HG02571 (cell line): ENCODE measurements at regions not wholly inside any gene's neighbourhood (a gene's known extent, or its start where the extent isn't known, plus 50 kb on each side); places are given as distances from the start of the nearest gene placed in this dataset.

Experiments
- ATAC-seq: cut with Tn5 transposase; IDR thresholded peaks from one replicate; pipeline ENCODE4 v1.9.1; 2021; ENCODE audit warnings: mild to moderate bottlenecking, moderate library complexity; ENCODE audit not compliant: unreplicated experiment

GRCh38 chr2:147792966-147793617, 51.7 kb upstream of the ACVR2A start:
- ATAC-seq = no peak

GRCh38 chr2:147790580-147790979, 54.2 kb upstream of the ACVR2A start:
- no peak for ATAC-seq

GRCh38 chr2:147789720-147790119, 55.1 kb upstream of the ACVR2A start:
- no peak for ATAC-seq

GRCh38 chr2:147789287-147789686, 55.5 kb upstream of the ACVR2A start:
- no peak for ATAC-seq

- ATAC-seq = no peak
Observed at GRCh38 chr2:147782141-147782930, 62.5 kb upstream of the ACVR2A start.

- no peak for ATAC-seq
Observed at GRCh38 chr2:147779440-147779839, 65.4 kb upstream of the ACVR2A start.

- no peak for ATAC-seq
Observed at GRCh38 chr2:147777394-147777793, 67.4 kb upstream of the ACVR2A start.

- no peak for ATAC-seq
Observed at GRCh38 chr2:147774805-147775204, 70.0 kb upstream of the ACVR2A start.

GRCh38 chr2:147773479-147773878, 71.3 kb upstream of the ACVR2A start:
- no peak for ATAC-seq

- ATAC-seq = no peak
Observed at GRCh38 chr2:147772781-147773180, 72.0 kb upstream of the ACVR2A start.

- no peak for ATAC-seq
Observed at GRCh38 chr2:147763861-147764260, 81.0 kb upstream of the ACVR2A start.

- no peak for ATAC-seq
Observed at GRCh38 chr2:147760984-147761383, 83.8 kb upstream of the ACVR2A start.

GRCh38 chr2:147759536-147759935, 85.3 kb upstream of the ACVR2A start:
- no peak for ATAC-seq

GRCh38 chr2:147758821-147759220, 86.0 kb upstream of the ACVR2A start:
- ATAC-seq = no peak

GRCh38 chr2:147756069-147756468, 88.8 kb upstream of the ACVR2A start:
- ATAC-seq = no peak

GRCh38 chr2:147740211-147740927, 104.5 kb upstream of the ACVR2A start:
- no peak for ATAC-seq

GRCh38 chr2:147739508-147739907, 105.3 kb upstream of the ACVR2A start:
- ATAC-seq = no peak

GRCh38 chr2:147718831-147719230, 126.0 kb upstream of the ACVR2A start:
- no peak for ATAC-seq

GRCh38 chr2:147716906-147717305, 127.9 kb upstream of the ACVR2A start:
- ATAC-seq = no peak

GRCh38 chr2:147715807-147716206, 129.0 kb upstream of the ACVR2A start:
- no peak for ATAC-seq

GRCh38 chr2:147714582-147714981, 130.2 kb upstream of the ACVR2A start:
- no peak for ATAC-seq

- ATAC-seq = no peak
Observed at GRCh38 chr2:147713349-147713748, 131.5 kb upstream of the ACVR2A start.
